Inferior parietal cortex (tissue), 1 donor: ENCODE measurements at regions not wholly inside any gene's neighbourhood (a gene's known extent, or its start where the extent isn't known, plus 50 kb on each side); places are given as distances from the start of the nearest gene placed in this dataset.
A peak's percentile ranks its signal among the peaks of the same experiment; 100 is the strongest.

Experiments used
- DNase-seq: peaks from one replicate; pipeline ENCODE4 v3.0.0-alpha.2; 2016; ENCODE audit errors: extremely low spot score

DNA sequence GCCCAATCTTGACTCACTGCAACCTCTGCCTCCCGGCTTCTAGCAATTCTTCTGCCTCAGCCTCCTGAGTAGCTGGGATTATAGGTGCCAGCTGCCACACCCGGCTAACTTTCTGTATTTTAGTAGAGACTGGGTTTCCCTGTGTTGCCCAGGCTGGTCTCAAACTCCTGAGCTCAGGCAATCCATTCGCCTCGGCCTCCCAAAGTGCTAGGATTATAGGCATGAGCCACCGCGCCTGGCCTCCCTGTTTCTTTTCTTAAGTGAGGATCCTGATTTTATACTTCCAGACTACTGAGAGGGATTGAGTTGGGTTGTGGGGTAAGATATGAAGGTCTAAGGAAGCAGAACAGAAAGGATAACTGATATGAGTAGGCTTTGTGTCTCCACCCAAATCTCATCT, 106.8 kb downstream of the CNTN3 start:
- DNase-seq = no peak

DNA sequence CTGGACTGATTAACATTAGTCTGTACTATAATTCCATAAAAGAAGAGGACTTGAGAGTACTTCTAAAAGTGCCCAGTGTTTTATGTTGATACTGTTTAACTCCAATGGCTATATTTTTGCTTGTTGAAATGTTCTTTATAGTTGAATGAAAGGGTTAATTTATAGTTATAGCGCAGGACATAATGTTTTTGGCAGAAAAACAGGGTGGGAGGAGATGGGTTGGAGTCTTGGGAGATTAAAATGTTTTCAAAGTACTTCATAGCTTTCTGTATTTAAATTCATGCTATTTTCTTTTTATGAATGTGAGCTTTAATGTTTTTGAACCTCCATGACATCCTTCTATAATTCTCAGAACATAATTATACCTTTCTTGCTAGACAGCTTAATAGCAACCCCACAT, 108.2 kb downstream of the CNTN3 start:
- no peak for DNase-seq

DNA sequence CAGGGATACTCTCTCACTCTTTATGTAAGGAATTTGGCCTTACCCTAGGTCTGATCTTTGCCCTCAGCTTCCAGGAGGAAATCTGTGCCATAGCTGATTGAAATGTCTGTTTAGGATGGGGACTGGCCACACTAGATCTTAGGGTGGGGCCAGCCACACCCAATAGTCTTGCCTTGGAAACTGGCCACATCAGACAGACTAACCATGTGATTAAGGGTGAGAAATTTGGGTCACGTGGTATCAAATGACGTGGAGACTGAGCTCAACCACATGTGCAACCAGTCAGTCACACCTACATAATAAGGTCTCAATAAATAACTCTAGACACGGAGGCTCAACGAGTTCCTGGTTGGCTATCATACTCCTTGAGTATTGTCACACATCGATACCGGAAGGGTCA, 113.5 kb downstream of the CNTN3 start:
- no peak for DNase-seq

DNA sequence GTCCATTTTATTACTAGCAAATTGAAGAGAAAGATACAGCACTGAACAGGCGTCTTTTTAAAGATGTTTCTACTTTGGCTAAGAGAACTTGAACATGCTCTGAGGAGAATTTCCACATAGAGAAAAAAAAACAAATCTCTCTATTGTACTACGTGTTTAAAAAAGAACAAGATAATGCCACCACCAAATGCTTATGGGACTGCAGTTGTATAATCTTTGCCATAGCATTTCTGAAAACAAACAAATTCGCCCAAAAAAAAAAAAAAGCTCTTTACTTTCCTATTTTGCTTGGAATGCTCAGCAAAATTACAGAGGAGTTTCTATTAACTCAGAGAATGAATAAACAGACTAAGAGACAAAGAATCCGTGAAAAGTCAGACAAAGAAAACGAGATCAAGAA, 114.2 kb downstream of the CNTN3 start:
- no peak for DNase-seq

DNA sequence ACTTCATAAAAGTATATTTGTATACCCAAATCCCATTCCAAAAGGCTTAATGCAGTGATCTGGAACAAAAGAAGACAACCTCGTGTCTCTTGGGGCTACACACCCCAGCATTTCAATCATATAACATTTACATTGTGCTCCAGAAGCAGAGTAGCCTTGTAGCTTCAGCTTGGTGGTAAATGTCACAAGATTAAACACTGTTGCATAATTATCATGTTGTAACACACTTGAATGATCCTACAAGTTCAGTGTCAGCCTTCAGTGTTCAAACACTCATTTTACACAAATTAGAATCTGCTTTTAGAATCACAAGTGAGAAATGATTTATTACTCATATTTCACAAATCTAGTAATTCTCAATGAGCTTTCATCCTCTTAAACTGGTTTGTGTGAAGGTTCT, 122.6 kb downstream of the CNTN3 start:
- no peak for DNase-seq

DNA sequence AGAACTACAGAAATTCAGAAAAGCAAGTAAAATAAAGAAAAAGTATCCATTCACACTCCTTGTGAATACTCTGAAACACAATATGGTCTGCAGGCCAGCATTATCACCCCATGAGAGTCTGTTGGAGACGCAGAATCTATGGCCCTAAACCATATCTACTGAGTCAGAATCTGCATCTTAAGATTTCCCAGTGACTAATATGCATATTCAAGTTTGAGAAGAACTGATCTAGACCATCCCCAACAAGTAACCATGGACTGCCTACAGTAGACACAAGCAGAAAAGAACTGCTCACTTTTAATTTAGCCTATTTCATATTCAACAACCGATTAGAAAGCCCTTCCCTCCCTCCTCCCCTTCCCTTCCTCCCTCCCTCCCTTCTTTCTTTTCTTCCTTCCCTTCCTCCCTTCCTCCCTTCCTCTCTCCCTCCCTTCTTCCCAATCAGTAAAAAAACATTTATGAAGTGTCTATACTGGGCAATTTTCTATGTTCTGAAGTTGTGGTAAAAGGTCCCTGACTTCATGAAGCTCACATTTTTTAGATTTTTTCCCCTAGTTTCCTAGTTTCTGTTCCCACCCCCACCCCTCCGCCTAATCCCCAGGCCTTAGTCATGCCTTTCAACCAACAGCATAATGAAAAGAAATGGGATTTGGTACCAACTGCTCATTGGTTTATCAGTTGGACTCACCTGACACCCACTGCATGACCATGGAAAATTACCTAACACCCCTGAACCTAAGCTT, 125.2 kb downstream of the CNTN3 start:
- DNase-seq = no peak

DNA sequence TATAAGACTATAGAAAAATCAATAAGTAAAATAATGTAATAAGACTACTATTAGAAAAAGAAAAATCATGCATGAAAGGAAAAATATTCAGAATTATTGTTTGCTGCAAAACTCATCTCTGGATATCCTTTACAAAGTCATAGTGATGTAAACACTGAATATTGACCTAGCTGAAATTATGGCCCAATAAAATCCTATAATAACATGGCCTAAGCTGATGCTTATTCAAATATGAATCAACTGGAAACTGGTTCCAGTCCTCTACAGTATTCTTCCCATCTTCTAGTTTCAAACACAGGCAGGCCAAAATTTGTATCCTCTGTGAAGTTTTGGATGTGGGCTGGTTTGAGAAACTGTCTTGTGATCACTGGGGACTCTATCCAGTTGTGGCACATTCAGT, 134.5 kb downstream of the CNTN3 start:
- DNase-seq = no peak

DNA sequence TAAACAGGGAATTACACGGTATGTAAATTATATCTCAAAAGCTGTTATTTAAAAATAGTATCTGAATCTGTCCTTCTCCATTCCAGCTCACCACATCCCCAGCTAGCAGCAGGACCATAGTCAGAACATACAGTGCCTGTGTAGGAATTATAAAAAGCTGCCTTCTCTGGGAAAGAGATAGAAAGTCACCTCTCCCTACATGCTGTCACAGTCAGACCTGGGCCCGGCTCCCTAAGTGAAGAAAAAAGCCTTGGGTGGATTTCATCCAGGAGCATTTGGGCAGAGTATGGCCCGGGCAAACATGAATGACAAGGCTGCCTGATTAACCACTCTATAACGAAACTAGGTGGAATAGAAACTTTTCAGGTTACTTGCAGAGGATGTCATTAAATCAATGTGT, 144.1 kb downstream of the CNTN3 start:
- DNase-seq = no peak

DNA sequence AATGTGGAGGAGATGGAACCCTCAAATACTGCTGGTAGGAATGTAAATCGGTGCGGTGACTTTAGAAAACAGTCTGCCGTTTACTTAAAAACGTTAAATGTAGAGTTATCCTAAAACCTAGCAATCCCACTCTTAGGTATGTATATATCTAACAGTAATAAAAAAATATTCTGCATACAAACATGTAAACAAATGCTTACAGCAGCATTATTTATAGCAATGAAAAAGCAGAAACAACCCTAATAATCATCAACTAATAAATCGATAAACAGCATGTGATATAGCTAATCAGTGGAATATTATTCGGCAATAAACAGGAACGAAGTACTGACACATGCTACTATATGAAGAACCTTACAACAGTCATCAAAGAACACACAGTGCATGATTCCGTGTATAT, 144.7 kb downstream of the CNTN3 start:
- no peak for DNase-seq

DNA sequence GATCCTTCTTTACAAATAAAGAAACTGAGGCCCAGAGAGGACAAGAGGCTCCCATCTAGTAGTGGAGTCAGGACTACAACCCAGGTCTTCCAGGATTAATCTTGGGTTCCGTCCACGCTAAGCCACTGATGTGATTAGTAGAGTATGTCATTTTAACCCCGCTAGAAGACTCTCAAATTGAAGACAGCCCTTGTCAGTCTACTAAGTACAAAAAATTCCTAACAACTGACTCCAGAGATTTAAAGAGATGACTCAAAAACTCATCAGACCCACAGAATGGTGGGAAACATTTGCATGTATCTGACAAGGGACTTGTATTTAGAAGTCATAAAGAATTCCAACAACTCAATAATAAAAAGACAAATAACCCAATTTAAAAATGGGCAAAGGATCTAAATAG, 145.3 kb downstream of the CNTN3 start:
- no peak for DNase-seq

DNA sequence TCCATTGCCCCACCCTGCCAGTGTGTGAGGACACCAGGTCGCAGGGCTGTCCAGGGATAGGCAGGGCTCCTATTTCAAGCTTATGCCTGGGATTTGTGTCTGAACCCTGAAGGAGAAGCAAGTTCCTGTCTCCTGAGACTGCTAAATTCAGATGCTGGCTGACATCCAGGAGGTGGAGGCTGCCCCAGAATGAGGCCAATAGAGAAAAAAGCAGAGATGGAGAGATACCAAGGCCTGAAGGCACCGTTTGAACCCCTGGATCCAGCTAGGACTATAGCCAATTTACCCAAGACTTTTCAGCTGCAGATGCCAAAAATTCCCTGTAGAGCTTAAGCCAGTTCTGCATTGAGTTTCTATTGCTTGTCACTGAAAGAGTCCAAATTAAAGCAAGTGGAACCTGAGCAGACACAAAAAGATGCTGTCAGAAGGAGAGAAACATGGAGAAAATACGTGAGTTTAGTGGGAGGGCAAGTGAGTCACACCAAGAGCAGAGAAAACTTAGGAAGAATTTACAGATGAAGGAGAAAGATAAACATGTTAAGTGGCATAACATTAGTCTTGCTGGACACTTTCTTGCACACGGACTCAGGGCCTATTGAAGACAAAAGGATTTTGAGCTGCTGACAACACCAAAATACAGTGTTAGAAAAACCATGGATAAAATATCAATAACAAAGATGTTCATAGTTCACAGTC, 148.6 kb downstream of the CNTN3 start:
- peak; percentile 28 for DNase-seq

DNA sequence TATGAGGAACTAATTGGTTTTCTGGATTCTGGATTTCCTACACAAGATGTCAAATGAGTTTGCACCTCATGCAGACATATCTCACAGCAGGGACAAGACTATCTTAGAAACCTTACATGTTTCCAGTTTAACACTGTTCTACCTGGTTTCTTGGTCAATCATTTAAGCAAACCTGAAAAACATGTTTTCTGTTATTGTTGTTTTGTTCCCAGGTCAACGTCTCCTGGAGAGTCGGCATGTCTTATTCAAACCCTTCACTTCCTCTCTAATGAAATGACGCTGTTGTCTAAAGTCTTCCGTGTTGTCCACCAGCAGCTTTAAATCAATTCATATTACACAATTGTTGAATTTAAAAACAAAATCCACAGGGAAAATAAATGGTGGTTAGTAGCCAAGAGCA, 150.9 kb downstream of the CNTN3 start:
- DNase-seq = no peak

DNA sequence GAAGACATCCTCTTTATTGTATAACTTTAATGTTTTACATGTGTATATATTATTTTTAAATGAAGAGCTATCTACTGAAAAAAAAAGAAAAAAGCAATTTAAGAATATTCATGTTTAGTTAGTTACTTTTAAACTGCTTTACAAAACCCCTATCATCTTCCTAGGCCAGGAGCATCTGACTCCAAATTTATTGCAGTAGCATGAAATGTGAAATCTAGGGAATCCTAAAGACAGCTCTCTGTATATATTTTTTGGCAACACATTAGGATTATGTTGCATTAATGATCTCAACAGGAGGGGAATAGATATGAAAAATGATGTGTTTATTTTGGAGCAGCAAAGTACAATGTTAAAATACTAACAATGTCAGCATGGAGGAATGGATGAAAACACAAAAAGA, 158.3 kb downstream of the CNTN3 start:
- no peak for DNase-seq

DNA sequence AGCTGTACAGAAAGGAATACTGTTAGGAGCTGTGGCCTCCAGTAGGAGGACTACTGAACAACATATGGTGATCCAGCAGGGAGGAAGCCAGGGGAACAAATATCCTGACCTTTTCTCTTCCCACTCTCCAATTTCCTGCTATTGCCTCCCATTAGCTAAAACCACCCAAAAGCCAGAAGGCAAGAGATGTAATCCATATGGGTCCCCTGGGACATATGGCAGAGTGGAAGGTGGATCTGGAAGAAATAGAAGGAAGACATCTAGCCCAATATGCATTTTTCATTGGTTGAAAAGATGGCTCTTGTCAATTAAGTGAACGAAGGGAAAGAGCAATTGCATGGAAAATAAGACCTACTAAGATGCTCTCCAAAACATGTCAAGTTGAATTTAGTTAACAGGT, 167.2 kb downstream of the CNTN3 start:
- DNase-seq = no peak

DNA sequence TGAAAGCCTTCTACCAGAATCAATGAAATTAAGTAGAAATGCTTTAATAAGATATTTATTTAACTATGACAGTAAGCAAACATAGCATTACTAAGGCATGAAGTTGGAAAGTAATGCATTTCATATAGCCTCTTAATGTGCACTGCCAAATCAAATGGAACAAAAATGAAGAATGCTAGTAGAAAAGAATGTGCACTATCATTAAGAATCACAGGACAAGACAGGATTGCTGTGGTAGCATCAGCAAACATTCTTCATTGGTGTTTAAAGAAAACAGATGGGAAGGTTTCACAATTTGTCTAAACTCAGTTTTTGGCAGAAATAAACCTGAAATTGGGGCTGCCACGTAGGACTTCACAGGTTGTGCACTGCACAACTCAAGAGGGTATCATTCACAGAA, 168.9 kb downstream of the CNTN3 start:
- DNase-seq = no peak

DNA sequence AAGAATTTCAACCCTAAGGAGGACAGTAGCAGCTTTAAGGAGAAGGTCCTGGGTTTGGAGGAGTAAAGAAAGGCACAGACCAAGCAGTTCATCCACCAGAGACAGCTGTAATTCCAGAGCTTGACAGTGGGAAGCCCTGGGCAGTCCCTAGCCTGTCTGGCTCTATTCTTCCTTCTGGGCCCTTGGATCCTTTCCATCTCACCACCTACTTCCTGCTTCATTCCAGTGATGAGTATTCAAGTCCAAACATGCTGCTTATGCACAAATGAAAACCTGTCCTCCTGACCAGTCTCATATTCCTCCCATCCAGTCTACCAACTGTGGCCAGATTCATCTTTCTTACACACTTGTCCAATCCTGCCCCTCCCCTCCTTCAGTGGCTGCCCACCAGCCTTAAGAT, 171.4 kb downstream of the CNTN3 start:
- DNase-seq = no peak

DNA sequence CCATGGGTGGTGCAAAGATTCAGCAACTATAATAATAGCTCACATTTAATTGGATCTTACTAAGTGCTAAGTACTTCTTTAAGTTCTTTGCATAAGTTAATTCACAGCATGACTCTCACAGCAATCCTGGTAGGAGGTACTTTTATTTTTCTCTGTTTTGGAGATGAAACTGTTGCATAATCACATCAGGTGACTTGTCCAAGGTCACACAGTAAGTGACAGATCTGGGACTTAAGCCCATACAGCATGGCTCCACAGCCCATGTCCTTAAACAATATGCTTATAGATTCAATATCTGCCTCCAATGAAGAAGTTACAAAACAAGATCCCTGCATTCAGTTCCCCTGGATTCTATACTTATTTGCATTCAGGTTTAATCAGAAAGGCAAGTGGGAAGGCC, 171.8 kb downstream of the CNTN3 start:
- no peak for DNase-seq

DNA sequence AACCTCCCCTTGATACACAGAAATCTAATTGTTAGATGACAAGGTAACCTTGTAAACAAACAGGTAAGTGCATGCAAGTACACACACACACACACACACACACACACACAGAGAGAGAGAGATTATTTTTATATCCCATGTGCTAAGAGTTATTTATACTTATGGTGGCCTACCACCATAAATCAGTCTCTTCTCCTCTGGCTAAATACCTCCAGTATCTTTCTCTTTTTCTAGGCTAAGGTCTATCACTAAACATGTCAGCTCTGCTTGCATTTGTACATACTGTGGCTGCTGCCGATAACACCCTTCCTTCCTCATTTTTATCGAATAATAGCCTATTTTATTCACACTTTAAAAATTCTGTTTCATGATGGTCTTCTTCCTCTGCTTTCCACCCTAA, 172.4 kb downstream of the CNTN3 start:
- DNase-seq = no peak

DNA sequence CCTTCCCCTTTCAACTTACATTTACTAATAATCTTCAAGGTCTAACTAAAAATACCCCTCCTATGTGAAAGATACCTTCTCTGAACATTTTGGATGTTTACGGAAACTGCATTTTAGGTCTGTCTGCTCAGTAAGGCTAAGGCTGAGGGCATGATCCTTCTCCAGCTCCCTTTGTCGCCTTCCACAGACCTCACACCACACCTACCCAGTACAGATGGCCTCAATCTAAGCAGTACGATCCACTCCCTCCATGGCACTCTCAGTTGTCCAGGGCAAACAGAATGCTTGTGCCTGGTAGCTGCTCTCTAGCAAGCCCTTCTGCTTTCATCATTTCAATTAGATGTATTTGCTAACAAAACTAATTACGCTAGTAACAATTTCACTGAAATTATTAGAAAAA, 178.3 kb downstream of the CNTN3 start:
- DNase-seq = no peak

DNA sequence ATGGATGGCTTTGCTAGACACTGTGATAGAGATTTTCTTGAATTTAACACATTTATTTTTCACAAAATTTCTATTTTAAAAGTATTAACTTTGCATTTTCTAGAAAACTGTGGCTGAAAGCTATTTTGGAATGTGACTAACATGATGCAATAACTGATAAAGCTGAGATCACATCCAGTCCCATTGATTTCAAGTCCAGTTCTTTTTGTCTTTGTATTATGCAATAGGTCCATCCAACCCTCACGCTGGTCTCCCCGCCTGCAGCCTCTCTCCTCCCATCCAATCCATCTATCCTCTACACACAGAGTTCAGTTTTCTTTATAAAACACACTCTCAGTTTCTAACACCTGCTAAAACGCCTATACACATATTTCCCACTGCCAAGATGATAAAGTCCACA, 178.8 kb downstream of the CNTN3 start:
- DNase-seq = no peak

DNA sequence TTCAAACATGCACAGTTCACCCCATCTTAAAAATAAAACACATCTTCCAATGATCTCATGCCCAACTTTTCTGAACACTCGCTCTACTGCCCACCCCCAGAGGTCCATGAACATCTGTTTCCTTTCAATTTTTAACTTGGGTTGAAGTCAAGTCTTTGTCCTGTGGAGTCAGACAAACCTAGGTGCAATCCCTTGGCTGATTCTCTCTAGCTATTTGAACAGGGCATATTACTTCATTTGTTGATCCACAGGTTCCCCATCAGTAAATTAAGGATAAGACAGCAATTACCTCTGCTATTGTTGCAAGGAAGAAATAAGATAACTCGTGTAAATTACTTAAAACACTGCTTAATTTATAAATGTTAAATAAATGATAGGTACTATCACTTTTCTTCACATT, 180.1 kb downstream of the CNTN3 start:
- DNase-seq = no peak

DNA sequence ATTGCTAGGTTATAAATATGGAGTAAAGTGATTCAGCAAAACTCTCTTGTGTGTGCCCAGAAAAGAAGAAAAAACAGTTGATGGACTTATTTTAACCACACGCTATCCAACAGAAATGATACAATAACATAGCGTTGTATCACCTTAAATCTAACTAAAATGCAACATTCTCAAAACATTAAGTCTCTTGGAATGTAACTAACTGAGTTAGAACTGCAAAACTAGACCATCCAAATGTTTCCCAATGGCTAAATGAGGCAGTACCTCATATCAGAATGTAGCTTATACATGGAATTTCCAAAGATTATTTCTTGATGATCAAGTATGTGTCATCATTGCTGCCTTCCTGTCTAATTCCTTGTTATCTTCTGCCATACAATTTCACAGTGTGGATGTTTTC, 187.9 kb downstream of the CNTN3 start:
- DNase-seq = no peak

DNA sequence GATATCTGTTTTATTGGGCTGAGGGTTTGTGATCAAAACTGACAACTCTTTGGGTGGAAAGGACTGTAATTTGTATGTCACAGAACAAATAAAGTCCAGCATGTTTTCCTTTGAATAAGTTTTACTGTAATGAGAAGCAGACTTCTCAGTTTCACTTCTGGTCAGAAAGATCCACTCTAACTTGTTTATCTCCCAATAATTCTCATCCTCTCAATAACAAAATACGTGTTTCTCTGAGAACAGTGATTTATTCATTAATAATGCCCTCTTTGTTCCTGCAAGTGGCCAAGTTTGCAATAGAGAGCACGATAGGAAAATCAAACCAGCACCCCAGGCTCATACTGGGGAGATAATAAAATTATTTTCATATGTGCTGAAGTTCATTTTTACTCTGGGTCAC, 190.6 kb downstream of the CNTN3 start:
- peak; percentile 31 for DNase-seq
